ENCODE measurements at regions not wholly inside any gene's neighbourhood (a gene's known extent, or its start where the extent isn't known, plus 50 kb on each side); places are given as distances from the start of the nearest gene placed in this dataset.

DNA sequence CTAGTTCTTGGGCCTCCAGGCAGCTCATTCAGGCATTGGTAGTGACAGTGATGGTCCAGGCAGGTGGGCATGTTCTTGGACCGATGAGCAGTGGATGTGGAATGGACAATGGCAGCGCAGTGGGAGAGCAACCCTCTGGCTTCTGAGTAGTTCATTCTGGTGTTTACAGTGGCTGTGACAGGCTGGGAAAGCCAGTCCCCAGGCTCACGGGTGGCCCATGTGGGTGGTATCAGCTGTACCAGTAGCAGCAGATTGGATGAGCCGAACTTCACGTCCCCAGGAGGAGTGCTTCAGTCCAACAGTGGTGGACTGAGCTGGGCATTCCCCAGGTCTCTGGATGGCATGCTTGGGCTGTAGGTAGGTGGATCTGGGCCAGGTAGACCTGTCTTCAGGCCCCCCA is 515.6 kb upstream of the ACO1 start:
- no peaks in the 10 kb centered on the region for H3K27me3 ChIP-seq
- H3K9me3 ChIP-seq (ENCODE audit: low read depth): no peaks in the 10 kb centered on the region
- no peaks in the 10 kb centered on the region for H3K79me2 ChIP-seq (ENCODE audit: low read depth)
- H3K4me1 ChIP-seq: no peaks in the 10 kb centered on the region
- Mint-ChIP-seq H3K36me3 (no peaks in the 10 kb centered on the region), H3K27ac (no peak overlapping the region), H3K9me3 (peaks cover 6% of the 10 kb centered on the region), H3K4me3 (no peak overlapping the region), H3K27me3 (ENCODE audit: insufficient read depth, low read depth) (no peaks in the 10 kb centered on the region), H3K4me1 (no peaks in the 10 kb centered on the region)
- DNase-seq (ENCODE audit: low spot score): no peak
- no peak overlapping the region for H3K27ac ChIP-seq
- H3K4me3 ChIP-seq: no peak overlapping the region
- no peak for TF ChIP-seq EZH2 (IDR thresholded peaks at IDR 0.05)
- TF ChIP-seq, protein P1, sequence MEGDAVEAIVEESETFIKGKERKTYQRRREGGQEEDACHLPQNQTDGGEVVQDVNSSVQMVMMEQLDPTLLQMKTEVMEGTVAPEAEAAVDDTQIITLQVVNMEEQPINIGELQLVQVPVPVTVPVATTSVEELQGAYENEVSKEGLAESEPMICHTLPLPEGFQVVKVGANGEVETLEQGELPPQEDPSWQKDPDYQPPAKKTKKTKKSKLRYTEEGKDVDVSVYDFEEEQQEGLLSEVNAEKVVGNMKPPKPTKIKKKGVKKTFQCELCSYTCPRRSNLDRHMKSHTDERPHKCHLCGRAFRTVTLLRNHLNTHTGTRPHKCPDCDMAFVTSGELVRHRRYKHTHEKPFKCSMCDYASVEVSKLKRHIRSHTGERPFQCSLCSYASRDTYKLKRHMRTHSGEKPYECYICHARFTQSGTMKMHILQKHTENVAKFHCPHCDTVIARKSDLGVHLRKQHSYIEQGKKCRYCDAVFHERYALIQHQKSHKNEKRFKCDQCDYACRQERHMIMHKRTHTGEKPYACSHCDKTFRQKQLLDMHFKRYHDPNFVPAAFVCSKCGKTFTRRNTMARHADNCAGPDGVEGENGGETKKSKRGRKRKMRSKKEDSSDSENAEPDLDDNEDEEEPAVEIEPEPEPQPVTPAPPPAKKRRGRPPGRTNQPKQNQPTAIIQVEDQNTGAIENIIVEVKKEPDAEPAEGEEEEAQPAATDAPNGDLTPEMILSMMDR (IDR thresholded peaks at IDR 0.05): no peak
- no peaks in the 10 kb centered on the region for H3F3A ChIP-seq (ENCODE audit: low read depth)
- no peaks in the 10 kb centered on the region for H3K36me3 ChIP-seq
- H3K9ac ChIP-seq: no peak overlapping the region
- H3K4me2 ChIP-seq: no peak overlapping the region
- H4K20me1 ChIP-seq (ENCODE audit: low read depth): no peaks in the 10 kb centered on the region
- no peak overlapping the region for H2AFZ ChIP-seq (replicated peaks)

DNA sequence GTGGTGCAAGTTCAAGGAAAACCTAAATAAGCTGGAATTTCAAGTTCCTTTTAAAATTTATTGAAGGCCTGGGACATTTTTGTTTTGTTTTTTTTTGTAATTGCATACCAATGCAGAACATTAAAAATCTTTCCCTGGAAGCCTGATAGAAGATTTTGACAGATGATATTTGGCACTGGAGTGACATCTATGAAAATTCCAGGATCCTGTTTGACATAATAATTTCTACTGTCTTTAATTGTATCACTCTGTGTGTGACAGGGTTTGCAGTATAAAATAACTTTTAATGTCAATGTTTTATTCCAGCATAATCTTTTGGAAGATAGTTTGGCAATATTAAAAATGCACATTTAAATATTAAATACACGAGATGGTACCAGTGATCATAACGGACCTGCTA is 514.2 kb upstream of the ACO1 start:
- H3K4me3 Mint-ChIP-seq: no peak overlapping the region
- Histone ChIP-seq H3K9ac (no peak overlapping the region), H3K36me3 (no peaks in the 10 kb centered on the region), H3K9me3 (ENCODE audit: low read depth) (no peaks in the 10 kb centered on the region), H3K27me3 (no peaks in the 10 kb centered on the region), H3K4me1 (no peaks in the 10 kb centered on the region), H4K20me1 (ENCODE audit: low read depth) (no peaks in the 10 kb centered on the region), H3F3A (ENCODE audit: low read depth) (no peaks in the 10 kb centered on the region), H3K79me2 (ENCODE audit: low read depth) (no peaks in the 10 kb centered on the region), H3K4me3 (no peak overlapping the region), H2AFZ (replicated peaks) (no peak overlapping the region), H3K4me2 (no peak overlapping the region), H3K27ac (no peak overlapping the region)
- no peaks in the 10 kb centered on the region for H3K36me3 Mint-ChIP-seq
- TF ChIP-seq EZH2phosphoT487 (IDR thresholded peaks at IDR 0.05): no peak
- no peak for TF ChIP-seq EZH2 (IDR thresholded peaks at IDR 0.05)
- TF ChIP-seq, protein P1 (IDR thresholded peaks at IDR 0.05): no peak
- H3K4me1 Mint-ChIP-seq: no peaks in the 10 kb centered on the region
- H3K9me3 Mint-ChIP-seq: peaks cover 6% of the 10 kb centered on the region
- no peak overlapping the region for H3K27ac Mint-ChIP-seq
- no peaks in the 10 kb centered on the region for H3K27me3 Mint-ChIP-seq (ENCODE audit: insufficient read depth, low read depth)
- no peak for DNase-seq (ENCODE audit: low spot score)

DNA sequence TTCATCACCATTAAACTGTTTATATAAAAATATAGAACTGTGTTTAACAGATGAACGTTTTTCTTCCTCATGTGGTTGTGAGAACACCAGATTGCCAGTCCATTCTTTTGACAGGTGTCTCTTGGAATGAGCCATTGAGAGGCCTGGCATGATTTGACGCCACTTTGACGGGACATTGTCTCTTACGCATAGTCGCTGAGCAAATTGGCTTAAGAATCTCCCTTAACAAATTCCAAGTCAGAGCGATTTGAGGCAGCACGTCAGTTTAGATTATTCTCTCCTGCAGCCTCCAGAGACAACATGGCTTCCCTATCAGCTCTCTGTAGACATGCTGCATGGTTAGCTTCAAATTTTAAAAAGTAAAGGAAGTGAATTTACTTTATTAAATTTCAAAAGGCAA is 510.7 kb upstream of the ACO1 start:
- no peak for TF ChIP-seq EZH2phosphoT487 (IDR thresholded peaks at IDR 0.05)
- no peak for TF ChIP-seq EZH2 (IDR thresholded peaks at IDR 0.05)
- TF ChIP-seq, protein P1 (IDR thresholded peaks at IDR 0.05): no peak
- H4K20me1 ChIP-seq (ENCODE audit: low read depth): no peaks in the 10 kb centered on the region
- H3K27ac ChIP-seq: no peak overlapping the region
- H3K9me3 Mint-ChIP-seq: peaks cover 2% of the 10 kb centered on the region
- H3K4me3 Mint-ChIP-seq: no peak overlapping the region
- no peaks in the 10 kb centered on the region for H3K9me3 ChIP-seq (ENCODE audit: low read depth)
- H3K27me3 ChIP-seq: no peaks in the 10 kb centered on the region
- no peak overlapping the region for H3K4me3 ChIP-seq
- H3K9ac ChIP-seq: no peak overlapping the region
- H3K36me3 ChIP-seq: no peaks in the 10 kb centered on the region
- no peaks in the 10 kb centered on the region for H3K27me3 Mint-ChIP-seq (ENCODE audit: insufficient read depth, low read depth)
- H3K79me2 ChIP-seq (ENCODE audit: low read depth): no peaks in the 10 kb centered on the region
- DNase-seq (ENCODE audit: low spot score): peak; percentile 55
- no peaks in the 10 kb centered on the region for H3K36me3 Mint-ChIP-seq
- no peaks in the 10 kb centered on the region for H3K4me1 ChIP-seq
- H3K4me2 ChIP-seq: no peak overlapping the region
- no peaks in the 10 kb centered on the region for H3K4me1 Mint-ChIP-seq
- no peak overlapping the region for H3K27ac Mint-ChIP-seq
- H2AFZ ChIP-seq (replicated peaks): peak overlapping the region; percentile 63
- no peaks in the 10 kb centered on the region for H3F3A ChIP-seq (ENCODE audit: low read depth)

DNA sequence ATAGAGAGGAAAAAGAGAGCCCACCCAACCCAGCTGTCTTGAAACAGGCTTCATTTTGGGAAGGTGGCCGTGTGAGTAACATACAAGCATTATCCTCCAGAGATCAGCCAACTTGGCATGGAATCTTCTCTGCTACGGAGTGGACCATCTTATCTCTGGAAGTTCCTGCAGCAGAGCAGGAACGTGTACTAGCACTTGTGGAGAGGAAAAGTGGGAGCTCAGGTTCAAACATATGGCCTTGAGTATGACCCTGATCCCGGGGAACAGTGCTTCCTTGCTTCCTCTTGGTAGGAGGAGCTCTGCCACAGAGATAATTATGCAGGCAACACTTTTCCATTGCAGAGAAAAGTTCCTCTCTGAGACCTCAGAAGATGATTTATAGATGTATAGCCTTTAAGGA is 490.4 kb upstream of the ACO1 start:
- no peak overlapping the region for H3K4me3 Mint-ChIP-seq
- no peaks in the 10 kb centered on the region for H3K9me3 Mint-ChIP-seq
- no peaks in the 10 kb centered on the region for H3K27me3 ChIP-seq
- H3K36me3 ChIP-seq: no peaks in the 10 kb centered on the region
- no peaks in the 10 kb centered on the region for H3F3A ChIP-seq (ENCODE audit: low read depth)
- H3K36me3 Mint-ChIP-seq: no peaks in the 10 kb centered on the region
- no peak for TF ChIP-seq EZH2phosphoT487 (IDR thresholded peaks at IDR 0.05)
- no peak for TF ChIP-seq EZH2 (IDR thresholded peaks at IDR 0.05)
- TF ChIP-seq, protein P1 (IDR thresholded peaks at IDR 0.05): no peak
- no peaks in the 10 kb centered on the region for H3K4me1 ChIP-seq
- no peak for DNase-seq (ENCODE audit: low spot score)
- H3K9me3 ChIP-seq (ENCODE audit: low read depth): no peaks in the 10 kb centered on the region
- H2AFZ ChIP-seq (replicated peaks): no peak overlapping the region
- no peak overlapping the region for H3K27ac Mint-ChIP-seq
- H4K20me1 ChIP-seq (ENCODE audit: low read depth): no peaks in the 10 kb centered on the region
- no peaks in the 10 kb centered on the region for H3K4me1 Mint-ChIP-seq
- no peaks in the 10 kb centered on the region for H3K27me3 Mint-ChIP-seq (ENCODE audit: insufficient read depth, low read depth)
- H3K9ac ChIP-seq: no peak overlapping the region
- H3K4me3 ChIP-seq: no peak overlapping the region
- H3K27ac ChIP-seq: no peak overlapping the region
- H3K4me2 ChIP-seq: no peak overlapping the region
- no peaks in the 10 kb centered on the region for H3K79me2 ChIP-seq (ENCODE audit: low read depth)

Data from neural progenitor cell (in vitro differentiated cells).